ENCODE measurements at regions not wholly inside any gene's neighbourhood (a gene's known extent, or its start where the extent isn't known, plus 50 kb on each side); places are given as distances from the start of the nearest gene placed in this dataset.
"Not testable (repeated sequence)": the region's sequence is repeated elsewhere in the genome, so short reads cannot be mapped to it uniquely, and the experiment has no call there.

DNA sequence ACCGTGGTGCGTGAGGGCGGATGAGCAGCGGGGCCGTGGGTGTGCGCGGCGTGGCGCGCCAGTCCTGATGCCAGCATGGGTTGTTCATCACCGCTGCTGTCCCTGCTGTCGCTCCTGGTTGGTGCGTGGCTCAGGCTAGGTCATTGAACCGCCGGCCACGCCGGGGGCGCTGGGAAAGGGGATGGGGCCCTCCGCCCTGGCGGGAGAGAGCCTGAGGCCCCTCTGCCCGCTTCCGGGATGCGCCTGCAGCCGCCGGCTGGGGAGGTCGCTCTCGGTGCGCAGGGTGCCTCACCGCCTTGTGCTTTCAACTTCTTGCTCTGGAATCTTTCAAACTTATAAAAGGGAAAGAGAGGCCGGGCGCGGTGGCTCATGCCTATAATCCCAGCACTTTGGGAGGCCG, 68.5 kb upstream of the ERV3-1 start:
- H2AK5ac ChIP-seq (ENCODE audit: low read depth, low read length); H3K79me2 ChIP-seq (ENCODE audit: control insufficient read depth in 1 of 2, insufficient read depth in 2 of 2, low read length in 2 of 2); H3K27ac ChIP-seq (ENCODE audit: low read depth, low read length); H3K14ac ChIP-seq (ENCODE audit: insufficient read length); H4K20me1 ChIP-seq (replicated peaks in 1 of 2; ENCODE audit: control insufficient read depth in 1 of 2, insufficient read depth in 2 of 2, low read length in 2 of 2); H4K5ac ChIP-seq (ENCODE audit: insufficient read length, low read depth, low read length); FAIRE-seq; H3K4me1 ChIP-seq (replicated peaks in 1 of 4; ENCODE audit: control insufficient read depth in 3 of 4, insufficient read depth in 4 of 4, low read length in 3 of 4); H3K36me3 ChIP-seq (ENCODE audit: control insufficient read depth in 2 of 4, insufficient read depth in 4 of 4, low read length in 3 of 4); H3K4ac ChIP-seq (replicated peaks; ENCODE audit: insufficient read length, low read depth, low read length); DNase-seq (ENCODE audit: low read depth in 1 of 2, low spot score in 2 of 2); H3K9ac ChIP-seq (replicated peaks in 1 of 4; ENCODE audit: extremely low read depth in 1 of 4, low read depth in 3 of 4, low read length in 3 of 4); H2BK15ac ChIP-seq (ENCODE audit: low read length); H3K4me2 ChIP-seq (ENCODE audit: insufficient read depth in 1 of 2, low read depth in 2 of 2, low read length in 2 of 2); H3K9me3 ChIP-seq (ENCODE audit: insufficient read depth in 2 of 2, low read depth in 1 of 2, low read length in 1 of 2); H3K79me1 ChIP-seq (ENCODE audit: low read depth, low read length); H3K4me3 ChIP-seq (ENCODE audit: extremely low read depth in 1 of 4, insufficient read depth in 2 of 4, low read depth in 3 of 4, low read length in 4 of 4); H2BK12ac ChIP-seq (ENCODE audit: low read depth, low read length); H3K23me2 ChIP-seq (ENCODE audit: low read depth, low read length); H3K56ac ChIP-seq (replicated peaks; ENCODE audit: insufficient read length, low read depth, low read length); POLR2A ChIA-PET (ENCODE audit: partially characterized antibody); H2BK20ac ChIP-seq (ENCODE audit: low read length); H2AFZ ChIP-seq (ENCODE audit: low read length); H3K23ac ChIP-seq (ENCODE audit: insufficient read length); H4K91ac ChIP-seq (replicated peaks; ENCODE audit: insufficient read length, low read length); H2BK120ac ChIP-seq (replicated peaks; ENCODE audit: low read depth, low read length); H3K27me3 ChIP-seq (replicated peaks in 1 of 4; ENCODE audit: control insufficient read depth in 3 of 4, extremely low read depth in 1 of 4, insufficient read depth in 3 of 4, low read length in 3 of 4); CTCF ChIA-PET (ENCODE audit: partially characterized antibody); H4K8ac ChIP-seq (ENCODE audit: extremely low read depth, insufficient read depth, low read length); H2BK5ac ChIP-seq (ENCODE audit: low read depth, low read length); H3K18ac ChIP-seq (ENCODE audit: extremely low read depth, low read length): not testable (repeated sequence)
- 98% methylated on average over 5 of the region's 33 CpGs; no CpG with 5 or more reads in 1 of the 2 experiments for WGBS, 2 experiments (ENCODE audit: extremely low coverage in 1 of 2, insufficient coverage in 1 of 2, insufficient read length in 1 of 2, insufficient replicate concordance in 2 of 2, low coverage in 1 of 2, low lambda C conversion rate in 2 of 2, missing lambda C conversion rate in 1 of 2)

DNA sequence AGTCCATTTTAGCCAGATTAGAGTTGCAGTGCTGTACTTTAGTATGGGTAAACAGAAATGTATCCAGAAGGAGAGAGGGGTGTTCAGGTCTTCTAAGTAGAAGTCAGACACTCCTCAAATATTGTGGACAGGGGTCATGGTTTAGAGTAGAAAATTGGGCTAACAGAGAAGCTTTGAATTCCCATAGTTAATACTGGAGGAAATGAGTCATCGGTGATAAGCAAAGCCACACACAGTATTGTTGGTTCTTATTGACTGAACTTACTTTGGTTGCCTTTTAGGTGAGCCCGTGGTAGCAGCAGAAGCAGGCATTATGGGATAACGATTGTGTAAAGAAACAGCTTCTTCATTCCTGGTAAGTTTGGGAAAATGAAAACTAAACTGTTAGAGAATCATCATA, 66.7 kb upstream of the ERV3-1 start:
- H4K5ac ChIP-seq (ENCODE audit: insufficient read length, low read depth, low read length); H3K4me3 ChIP-seq (ENCODE audit: extremely low read depth in 1 of 4, insufficient read depth in 2 of 4, low read depth in 3 of 4, low read length in 4 of 4); H2BK15ac ChIP-seq (ENCODE audit: low read length); H3K27ac ChIP-seq (ENCODE audit: low read depth, low read length); H3K56ac ChIP-seq (replicated peaks; ENCODE audit: insufficient read length, low read depth, low read length); POLR2A ChIA-PET (ENCODE audit: partially characterized antibody); H3K27me3 ChIP-seq (replicated peaks in 1 of 4; ENCODE audit: control insufficient read depth in 3 of 4, extremely low read depth in 1 of 4, insufficient read depth in 3 of 4, low read length in 3 of 4); H3K36me3 ChIP-seq (ENCODE audit: control insufficient read depth in 2 of 4, insufficient read depth in 4 of 4, low read length in 3 of 4); H3K14ac ChIP-seq (ENCODE audit: insufficient read length); H3K4ac ChIP-seq (replicated peaks; ENCODE audit: insufficient read length, low read depth, low read length); H3K9ac ChIP-seq (replicated peaks in 1 of 4; ENCODE audit: extremely low read depth in 1 of 4, low read depth in 3 of 4, low read length in 3 of 4); CTCF ChIA-PET (ENCODE audit: partially characterized antibody); H3K4me1 ChIP-seq (replicated peaks in 1 of 4; ENCODE audit: control insufficient read depth in 3 of 4, insufficient read depth in 4 of 4, low read length in 3 of 4); H3K18ac ChIP-seq (ENCODE audit: extremely low read depth, low read length); H2BK12ac ChIP-seq (ENCODE audit: low read depth, low read length); H4K8ac ChIP-seq (ENCODE audit: extremely low read depth, insufficient read depth, low read length); H2BK20ac ChIP-seq (ENCODE audit: low read length); FAIRE-seq; H3K79me1 ChIP-seq (ENCODE audit: low read depth, low read length); H2AK5ac ChIP-seq (ENCODE audit: low read depth, low read length); H4K20me1 ChIP-seq (replicated peaks in 1 of 2; ENCODE audit: control insufficient read depth in 1 of 2, insufficient read depth in 2 of 2, low read length in 2 of 2); H3K23me2 ChIP-seq (ENCODE audit: low read depth, low read length); H3K4me2 ChIP-seq (ENCODE audit: insufficient read depth in 1 of 2, low read depth in 2 of 2, low read length in 2 of 2); H4K91ac ChIP-seq (replicated peaks; ENCODE audit: insufficient read length, low read length); H2AFZ ChIP-seq (ENCODE audit: low read length); H3K9me3 ChIP-seq (ENCODE audit: insufficient read depth in 2 of 2, low read depth in 1 of 2, low read length in 1 of 2); H2BK120ac ChIP-seq (replicated peaks; ENCODE audit: low read depth, low read length); H3K79me2 ChIP-seq (ENCODE audit: control insufficient read depth in 1 of 2, insufficient read depth in 2 of 2, low read length in 2 of 2); H2BK5ac ChIP-seq (ENCODE audit: low read depth, low read length); H3K23ac ChIP-seq (ENCODE audit: insufficient read length); DNase-seq (ENCODE audit: low read depth in 1 of 2, low spot score in 2 of 2): not testable (repeated sequence)
- WGBS, 2 experiments (ENCODE audit: extremely low coverage in 1 of 2, insufficient coverage in 1 of 2, insufficient read length in 1 of 2, insufficient replicate concordance in 2 of 2, low coverage in 1 of 2, low lambda C conversion rate in 2 of 2, missing lambda C conversion rate in 1 of 2) = 89% methylated on average over 3 of the region's 3 CpGs; no CpG with 5 or more reads in 1 of the 2 experiments
